SW480 (cell line): ENCODE measurements at regions not wholly inside any gene's neighbourhood (a gene's known extent, or its start where the extent isn't known, plus 50 kb on each side); places are given as distances from the start of the nearest gene placed in this dataset.
"Not testable (repeated sequence)": the region's sequence is repeated elsewhere in the genome, so short reads cannot be mapped to it uniquely, and the experiment has no call there.

ENCODE experiments used
- DNase-seq: peaks from one replicate; pipeline ENCODE4 v3.0.0-alpha.2; 2016; ENCODE audit warnings: low spot score

DNA sequence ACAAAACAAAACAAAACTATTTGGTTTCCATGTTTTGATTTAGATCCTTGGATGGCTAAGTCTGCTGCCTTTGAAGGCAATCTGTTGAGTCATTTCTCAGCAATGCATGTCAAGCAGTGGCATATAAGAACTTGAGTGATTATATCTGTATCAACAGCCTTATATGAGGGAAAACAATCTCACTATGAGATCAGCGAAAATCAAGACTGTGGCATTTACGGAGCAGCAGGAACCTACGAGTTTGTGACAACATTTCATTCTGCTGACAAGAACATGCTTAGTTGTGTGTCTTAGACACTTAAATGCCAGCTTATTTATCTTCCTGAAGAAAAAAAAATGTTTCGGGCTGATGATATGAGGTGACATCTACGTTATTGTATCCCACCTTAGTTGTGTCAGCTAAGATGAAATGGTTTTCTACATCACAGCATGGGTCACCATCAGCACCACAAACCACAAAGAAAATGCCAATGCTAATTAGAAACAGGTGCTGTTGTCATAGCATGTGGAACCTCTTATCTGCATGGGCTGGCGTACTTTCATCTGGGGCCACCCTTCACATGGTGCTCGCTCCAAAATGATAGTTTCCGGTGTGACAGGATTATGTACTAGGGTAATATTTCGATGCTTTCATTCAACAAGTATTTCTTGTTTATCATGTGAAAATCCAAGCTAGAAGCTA is 1085.5 kb downstream of the SORCS1 start:
- DNase-seq = peak; percentile 25

DNA sequence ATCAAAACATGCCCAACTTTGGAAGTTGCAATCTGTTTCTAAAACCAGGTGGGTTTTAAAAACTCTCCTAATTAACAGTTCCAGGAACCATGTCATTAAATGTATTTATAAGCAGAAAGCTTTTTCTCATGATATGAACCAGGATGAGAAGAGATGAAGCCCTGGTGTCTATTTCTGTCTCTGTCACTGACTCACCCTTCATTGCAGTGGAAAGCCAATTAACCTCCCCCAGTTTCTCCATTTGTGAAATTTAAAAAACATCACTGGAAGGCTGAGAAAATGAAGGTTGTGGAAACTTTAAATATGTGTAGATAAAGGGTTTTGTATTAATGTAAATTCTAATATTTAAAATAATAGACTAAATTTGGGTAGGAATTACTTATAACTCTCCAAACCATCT is 1088.0 kb downstream of the SORCS1 start:
- DNase-seq = no peak

DNA sequence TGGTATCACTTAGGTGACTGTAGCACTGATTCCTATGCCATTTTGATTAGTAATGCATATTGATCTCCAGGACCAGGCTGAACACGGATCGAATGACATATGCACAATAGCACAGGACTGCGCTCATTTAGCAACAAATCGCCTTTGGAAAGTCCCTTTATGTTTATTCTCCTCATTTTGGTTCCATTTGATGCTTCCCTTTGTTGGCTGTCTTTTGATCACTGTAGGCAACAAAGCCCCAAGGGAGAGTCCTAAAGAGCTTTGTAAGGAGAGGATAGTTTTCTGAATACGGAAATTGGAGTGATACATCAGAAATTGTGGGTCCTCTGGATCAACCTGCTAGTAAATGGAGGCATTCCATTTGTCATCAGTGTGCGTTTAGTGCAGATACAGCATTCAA is 1111.4 kb downstream of the SORCS1 start:
- no peak for DNase-seq

DNA sequence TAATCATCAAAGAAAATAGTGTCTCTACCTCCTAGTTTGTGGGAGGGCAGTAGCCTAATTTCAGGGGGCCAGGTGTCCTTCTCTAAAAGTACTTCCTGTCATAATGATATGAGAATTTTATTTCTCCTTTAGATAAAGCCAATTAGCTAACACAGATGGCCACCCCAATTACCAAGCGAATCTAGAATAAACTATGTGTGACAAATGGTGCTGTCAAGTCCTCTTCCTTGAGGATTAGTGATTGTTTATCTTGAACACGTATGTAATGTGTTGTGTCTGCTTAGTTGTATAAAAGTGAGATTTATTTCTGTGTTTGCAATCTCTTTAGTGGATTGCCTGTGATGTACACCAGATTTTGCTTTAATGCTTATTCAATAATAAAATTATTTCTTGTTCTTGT is 1120.0 kb downstream of the SORCS1 start:
- no peak for DNase-seq

- no peak for DNase-seq
Observed at GRCh38 chr10:106043863-106044262, 1120.6 kb downstream of the SORCS1 start.

GRCh38 chr10:106038246-106038645 is 1126.3 kb downstream of the SORCS1 start:
- no peak for DNase-seq

GRCh38 chr10:106033065-106033464 is 1131.4 kb downstream of the SORCS1 start:
- no peak for DNase-seq

GRCh38 chr10:106032450-106033002 is 1132.0 kb downstream of the SORCS1 start:
- DNase-seq = no peak

DNA sequence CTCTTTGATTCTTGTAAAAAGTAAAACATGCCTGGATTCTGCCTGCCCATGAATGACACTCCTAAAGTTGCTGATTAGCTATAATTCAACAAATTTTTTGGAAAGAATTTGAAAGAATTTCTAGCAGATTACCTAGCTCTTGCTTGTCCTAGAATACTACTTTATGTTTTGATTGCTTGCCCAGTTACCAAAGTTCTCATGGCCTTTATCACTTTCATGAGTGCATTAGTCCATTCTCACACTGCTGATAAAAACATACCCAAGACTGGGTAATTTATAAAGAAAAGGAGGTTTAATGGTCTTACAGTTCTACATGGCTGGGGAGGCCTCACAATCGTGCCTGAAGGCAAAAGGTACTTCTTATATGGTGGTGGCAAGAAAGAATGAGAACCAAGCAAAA is 1137.3 kb downstream of the SORCS1 start:
- DNase-seq = no peak

GRCh38 chr10:106025208-106025811 is 1139.2 kb downstream of the SORCS1 start:
- DNase-seq = no peak

DNA sequence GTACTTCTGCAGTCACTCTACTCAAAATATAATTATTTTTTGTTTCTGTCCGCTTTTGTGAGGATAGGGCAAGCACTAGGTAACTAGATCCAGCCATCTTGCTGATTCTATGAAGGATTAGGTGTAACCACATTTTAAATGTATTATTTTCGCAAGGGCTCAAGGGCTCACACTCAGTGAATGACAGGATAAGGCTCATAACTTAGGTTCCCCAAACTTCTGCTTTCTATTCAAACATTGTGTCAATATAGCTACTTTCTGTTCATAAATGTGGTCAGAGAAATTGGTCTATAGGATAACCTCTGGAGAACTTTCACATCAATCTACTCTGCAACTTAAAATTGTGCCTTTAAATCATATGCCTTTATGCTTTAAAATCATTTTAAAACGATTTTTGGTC is 1141.2 kb downstream of the SORCS1 start:
- no peak for DNase-seq

DNA sequence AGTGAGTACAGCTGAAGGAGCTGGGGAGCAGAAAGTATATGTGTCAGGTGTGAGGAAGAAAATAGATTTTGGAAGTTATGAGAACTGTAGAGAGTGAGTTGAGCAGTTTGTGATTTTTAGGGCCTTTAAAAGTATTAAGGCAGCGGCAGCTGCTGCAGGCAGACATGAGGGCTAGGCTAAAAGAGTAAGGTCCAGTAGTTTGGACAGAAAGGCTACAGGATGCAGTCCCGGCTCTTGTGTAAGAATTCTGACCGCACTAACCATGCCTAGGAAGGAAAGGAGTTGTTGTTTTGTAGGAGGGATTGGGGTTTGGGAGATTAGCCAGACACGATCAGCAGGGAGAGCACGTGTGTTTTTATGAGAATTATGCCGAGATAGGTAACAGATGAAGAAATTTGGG is 1144.9 kb downstream of the SORCS1 start:
- not testable (repeated sequence) for DNase-seq

GRCh38 chr10:106015369-106016199 is 1148.9 kb downstream of the SORCS1 start:
- DNase-seq = not testable (repeated sequence)

DNA sequence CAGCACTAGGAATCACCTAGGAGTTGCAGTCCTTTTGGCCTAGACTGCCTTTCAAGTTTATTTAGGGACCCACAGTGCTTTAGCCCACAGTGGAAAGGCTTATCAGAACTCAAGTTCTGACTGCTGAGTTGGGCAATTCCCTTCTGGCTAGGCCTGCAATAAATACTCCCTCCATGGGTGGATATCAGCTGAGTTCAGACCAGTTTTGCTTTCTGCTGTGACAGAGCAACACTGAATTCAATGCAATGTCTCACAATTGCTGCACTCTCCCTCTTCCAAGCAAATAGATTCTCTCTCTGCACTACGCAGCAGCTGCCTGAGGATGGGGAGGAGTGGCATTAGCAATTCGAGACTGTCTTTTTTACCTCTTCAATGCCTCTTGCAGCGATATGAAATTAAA is 1153.3 kb downstream of the SORCS1 start:
- DNase-seq = no peak

- DNase-seq = no peak
Observed at GRCh38 chr10:106000721-106001120, 1163.8 kb downstream of the SORCS1 start.

- no peak for DNase-seq
Observed at GRCh38 chr10:105993609-105994008, 1170.9 kb downstream of the SORCS1 start.

- no peak for DNase-seq
Observed at GRCh38 chr10:105992928-105993327, 1171.6 kb downstream of the SORCS1 start.

DNA sequence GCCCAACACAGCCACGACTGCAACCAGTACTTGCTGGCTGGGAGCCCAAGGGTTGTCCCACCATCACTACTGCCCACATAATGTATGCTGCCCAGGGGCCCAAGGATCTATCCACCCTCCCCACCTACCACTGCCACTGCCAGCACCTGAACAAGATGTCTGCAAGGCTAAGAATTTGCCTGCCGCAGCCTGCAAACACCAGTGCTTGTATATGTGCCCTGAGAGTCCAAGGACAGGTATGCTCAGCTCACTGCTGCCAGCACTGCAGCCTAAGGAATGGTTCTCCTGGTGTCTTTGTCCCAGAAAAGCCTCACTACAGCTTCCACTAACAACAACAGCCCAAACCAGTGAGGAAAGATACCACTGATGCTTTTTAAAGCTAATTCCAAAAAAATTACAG is 1174.0 kb downstream of the SORCS1 start:
- no peak for DNase-seq

DNA sequence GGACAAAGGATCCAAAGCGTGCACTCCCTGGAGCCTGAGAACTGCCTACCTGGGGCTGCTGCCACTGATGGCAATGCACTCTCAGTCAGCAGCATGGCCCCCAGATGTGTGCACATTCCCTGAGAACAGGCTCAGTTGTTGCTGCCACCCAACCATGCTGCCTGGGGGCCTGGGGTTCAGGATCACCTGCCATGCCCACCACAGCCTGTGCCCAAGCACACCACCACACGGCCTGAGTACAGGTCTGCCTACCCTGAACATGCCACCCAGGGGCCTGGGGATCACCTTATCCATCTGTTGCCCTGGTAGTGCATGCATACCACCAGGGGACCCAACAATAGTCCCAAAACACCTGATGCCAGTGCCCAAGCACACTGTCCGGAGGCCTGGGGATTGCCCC is 1174.5 kb downstream of the SORCS1 start:
- no peak for DNase-seq

GRCh38 chr10:105988848-105989247 is 1175.7 kb downstream of the SORCS1 start:
- DNase-seq = no peak

- no peak for DNase-seq
Observed at GRCh38 chr10:105986912-105987635, 1177.4 kb downstream of the SORCS1 start.

DNA sequence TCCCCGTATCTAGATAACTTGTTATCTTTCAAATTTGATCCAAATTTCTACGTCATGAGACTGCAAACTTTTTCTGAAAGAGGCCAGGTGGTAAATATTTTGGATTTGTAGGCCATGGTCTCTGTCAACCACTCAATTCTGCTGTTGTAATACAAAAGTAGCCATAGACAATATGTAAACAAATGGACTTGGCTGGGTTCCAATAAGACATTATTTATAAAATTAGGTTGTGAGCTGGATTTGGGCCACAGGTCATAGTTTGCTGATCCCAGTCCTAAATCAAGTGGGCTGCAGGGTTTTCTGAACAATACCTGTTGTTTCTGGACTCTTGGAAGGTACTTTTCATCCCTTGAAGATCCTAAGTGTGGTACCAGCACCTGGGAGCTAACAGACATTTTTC is 1178.0 kb downstream of the SORCS1 start:
- no peak for DNase-seq
